Stimulated activated CD8-positive, alpha-beta memory T cell treated with anti-CD3 and anti-CD28 coated beads, Interleukin-15, amount 100 ng/mL, for 24 hours (primary cell): ENCODE measurements at regions not wholly inside any gene's neighbourhood (a gene's known extent, or its start where the extent isn't known, plus 50 kb on each side); places are given as distances from the start of the nearest gene placed in this dataset.
"Not testable (repeated sequence)": the region's sequence is repeated elsewhere in the genome, so short reads cannot be mapped to it uniquely, and the experiment has no call there.

Experiments used
- DNase-seq: peaks from one replicate; pipeline ENCODE4 v3.0.0-alpha.2; 2020; ENCODE audit warnings: low read depth

- no peak for DNase-seq
Observed at GRCh38 chr5:89213573-89213972, 330.6 kb upstream of the MEF2C start.

- DNase-seq = no peak
Observed at GRCh38 chr5:89211836-89212235, 328.9 kb upstream of the MEF2C start.

- no peak for DNase-seq
Observed at GRCh38 chr5:89208811-89209210, 325.8 kb upstream of the MEF2C start.

- no peak for DNase-seq
Observed at GRCh38 chr5:89208392-89208791, 325.4 kb upstream of the MEF2C start.

- DNase-seq = no peak
Observed at GRCh38 chr5:89204756-89205155, 321.8 kb upstream of the MEF2C start.

GRCh38 chr5:89203611-89204010, 320.6 kb upstream of the MEF2C start:
- DNase-seq = no peak

GRCh38 chr5:89200899-89201298, 317.9 kb upstream of the MEF2C start:
- DNase-seq = no peak

- no peak for DNase-seq
Observed at GRCh38 chr5:89199306-89199705, 316.3 kb upstream of the MEF2C start.

GRCh38 chr5:89191374-89191773, 308.4 kb upstream of the MEF2C start:
- DNase-seq = no peak

GRCh38 chr5:89190515-89191265, 307.7 kb upstream of the MEF2C start:
- DNase-seq = no peak

GRCh38 chr5:89187883-89188465, 305.0 kb upstream of the MEF2C start:
- no peak for DNase-seq

- DNase-seq = no peak
Observed at GRCh38 chr5:89187268-89187667, 304.3 kb upstream of the MEF2C start.

GRCh38 chr5:89181546-89181945, 298.6 kb upstream of the MEF2C start:
- DNase-seq = no peak

GRCh38 chr5:89179731-89180130, 296.7 kb upstream of the MEF2C start:
- no peak for DNase-seq

GRCh38 chr5:89178541-89178940, 295.6 kb upstream of the MEF2C start:
- no peak for DNase-seq

- DNase-seq = no peak
Observed at GRCh38 chr5:89173528-89173927, 290.5 kb upstream of the MEF2C start.

- DNase-seq = no peak
Observed at GRCh38 chr5:89168766-89169165, 285.8 kb upstream of the MEF2C start.

GRCh38 chr5:89164703-89165102, 281.7 kb upstream of the MEF2C start:
- DNase-seq = not testable (repeated sequence)

GRCh38 chr5:89156226-89156625, 273.2 kb upstream of the MEF2C start:
- no peak for DNase-seq

- DNase-seq = no peak
Observed at GRCh38 chr5:89147031-89147430, 264.0 kb upstream of the MEF2C start.

- no peak for DNase-seq
Observed at GRCh38 chr5:89137148-89137547, 254.2 kb upstream of the MEF2C start.

- DNase-seq = no peak
Observed at GRCh38 chr5:89133975-89134374, 251.0 kb upstream of the MEF2C start.

- no peak for DNase-seq
Observed at GRCh38 chr5:89133129-89133528, 250.1 kb upstream of the MEF2C start.

GRCh38 chr5:89130851-89131250, 247.9 kb upstream of the MEF2C start:
- DNase-seq = no peak
